ENCODE measurements at regions not wholly inside any gene's neighbourhood (a gene's known extent, or its start where the extent isn't known, plus 50 kb on each side); places are given as distances from the start of the nearest gene placed in this dataset.

- Histone ChIP-seq H3K9me3 (ENCODE audit: severe bottlenecking) (no peaks in the 10 kb centered on the region), H3K27me3 (ENCODE audit: insufficient read depth, poor library complexity, severe bottlenecking) (peaks cover 23% of the 10 kb centered on the region), H3K4me3 (ENCODE audit: severe bottlenecking) (no peak overlapping the region), H3K27ac (ENCODE audit: poor library complexity, severe bottlenecking) (no peak overlapping the region), H3K4me1 (ENCODE audit: insufficient read depth, poor library complexity, severe bottlenecking) (no peaks in the 10 kb centered on the region), H3K36me3 (ENCODE audit: low read depth) (no peaks in the 10 kb centered on the region)
- no peak for ATAC-seq (ENCODE audit: low read depth)
- TF ChIP-seq CTCF (IDR thresholded peaks at IDR 0.05; ENCODE audit: poor library complexity, severe bottlenecking), result no peak
- no peak for DNase-seq (ENCODE audit: low spot score)
Measured at GRCh38 chr14:94880106-94880505, 110.2 kb upstream of the GSC start.

GRCh38 chr14:94879537-94879936, 109.6 kb upstream of the GSC start:
- Histone ChIP-seq H3K4me1 (ENCODE audit: insufficient read depth, poor library complexity, severe bottlenecking) (no peaks in the 10 kb centered on the region), H3K4me3 (ENCODE audit: severe bottlenecking) (no peak overlapping the region), H3K36me3 (ENCODE audit: low read depth) (no peaks in the 10 kb centered on the region), H3K27me3 (ENCODE audit: insufficient read depth, poor library complexity, severe bottlenecking) (peaks cover 28% of the 10 kb centered on the region), H3K9me3 (ENCODE audit: severe bottlenecking) (no peaks in the 10 kb centered on the region), H3K27ac (ENCODE audit: poor library complexity, severe bottlenecking) (no peak overlapping the region)
- DNase-seq (ENCODE audit: low spot score) (no peak), ATAC-seq (ENCODE audit: low read depth) (no peak)
- no peak for TF ChIP-seq CTCF (IDR thresholded peaks at IDR 0.05; ENCODE audit: poor library complexity, severe bottlenecking)

- no peak for TF ChIP-seq CTCF (IDR thresholded peaks at IDR 0.05; ENCODE audit: poor library complexity, severe bottlenecking)
- Histone ChIP-seq H3K36me3 (ENCODE audit: low read depth) (no peaks in the 10 kb centered on the region), H3K27ac (ENCODE audit: poor library complexity, severe bottlenecking) (no peak overlapping the region), H3K4me1 (ENCODE audit: insufficient read depth, poor library complexity, severe bottlenecking) (no peaks in the 10 kb centered on the region), H3K9me3 (ENCODE audit: severe bottlenecking) (no peaks in the 10 kb centered on the region), H3K4me3 (ENCODE audit: severe bottlenecking) (no peak overlapping the region), H3K27me3 (ENCODE audit: insufficient read depth, poor library complexity, severe bottlenecking) (peaks cover 43% of the 10 kb centered on the region)
- ATAC-seq (ENCODE audit: low read depth), result no peak
- no peak for DNase-seq (ENCODE audit: low spot score)
Measured at GRCh38 chr14:94876306-94876705, 106.4 kb upstream of the GSC start.

DNA sequence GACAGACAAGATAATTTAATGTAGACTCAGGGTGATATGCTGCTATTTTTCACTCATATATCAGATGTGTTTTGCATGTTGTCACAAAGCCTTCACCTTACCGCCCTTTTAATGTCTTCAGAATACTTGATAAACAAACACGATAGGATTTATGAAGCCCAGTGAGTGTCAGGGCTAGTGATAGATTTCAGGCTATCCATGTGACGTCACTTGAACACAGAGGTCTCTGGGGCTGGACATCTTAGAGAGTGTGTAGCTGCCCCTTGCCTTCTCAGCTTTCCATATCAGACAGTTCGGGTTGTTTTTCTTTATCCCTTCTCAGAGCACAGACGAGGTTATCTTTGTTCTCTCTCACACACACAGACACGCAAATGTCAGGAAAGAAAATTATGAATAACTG, 105.3 kb upstream of the GSC start:
- DNase-seq (ENCODE audit: low spot score) (no peak), ATAC-seq (ENCODE audit: low read depth) (no peak)
- no peak for TF ChIP-seq CTCF (IDR thresholded peaks at IDR 0.05; ENCODE audit: poor library complexity, severe bottlenecking)
- H3K4me1 ChIP-seq (ENCODE audit: insufficient read depth, poor library complexity, severe bottlenecking), result no peaks in the 10 kb centered on the region
- no peak overlapping the region for H3K4me3 ChIP-seq (ENCODE audit: severe bottlenecking)
- H3K36me3 ChIP-seq (ENCODE audit: low read depth), result no peaks in the 10 kb centered on the region
- H3K9me3 ChIP-seq (ENCODE audit: severe bottlenecking), result no peaks in the 10 kb centered on the region
- H3K27ac ChIP-seq (ENCODE audit: poor library complexity, severe bottlenecking), result no peak overlapping the region
- H3K27me3 ChIP-seq (ENCODE audit: insufficient read depth, poor library complexity, severe bottlenecking), result peaks cover 48% of the 10 kb centered on the region

GRCh38 chr14:94868772-94869072, 98.8 kb upstream of the GSC start:
- H3K27ac ChIP-seq (ENCODE audit: poor library complexity, severe bottlenecking), result no peak overlapping the region
- ATAC-seq (ENCODE audit: low read depth), result no peak
- peaks cover 24% of the 10 kb centered on the region for H3K27me3 ChIP-seq (ENCODE audit: insufficient read depth, poor library complexity, severe bottlenecking)
- H3K36me3 ChIP-seq (ENCODE audit: low read depth), result no peaks in the 10 kb centered on the region
- H3K9me3 ChIP-seq (ENCODE audit: severe bottlenecking), result no peaks in the 10 kb centered on the region
- DNase-seq (ENCODE audit: low spot score), result no peak
- no peaks in the 10 kb centered on the region for H3K4me1 ChIP-seq (ENCODE audit: insufficient read depth, poor library complexity, severe bottlenecking)
- TF ChIP-seq CTCF (IDR thresholded peaks at IDR 0.05; ENCODE audit: poor library complexity, severe bottlenecking), result no peak
- no peak overlapping the region for H3K4me3 ChIP-seq (ENCODE audit: severe bottlenecking)

Data from RWPE2 (cell line).